GM21529 (cell line): ENCODE measurements at regions not wholly inside any gene's neighbourhood (a gene's known extent, or its start where the extent isn't known, plus 50 kb on each side); places are given as distances from the start of the nearest gene placed in this dataset.

Experiments used
- ATAC-seq: cut with Tn5 transposase; IDR thresholded peaks from one replicate; pipeline ENCODE4 v1.9.1; 2021; ENCODE audit not compliant: unreplicated experiment

DNA sequence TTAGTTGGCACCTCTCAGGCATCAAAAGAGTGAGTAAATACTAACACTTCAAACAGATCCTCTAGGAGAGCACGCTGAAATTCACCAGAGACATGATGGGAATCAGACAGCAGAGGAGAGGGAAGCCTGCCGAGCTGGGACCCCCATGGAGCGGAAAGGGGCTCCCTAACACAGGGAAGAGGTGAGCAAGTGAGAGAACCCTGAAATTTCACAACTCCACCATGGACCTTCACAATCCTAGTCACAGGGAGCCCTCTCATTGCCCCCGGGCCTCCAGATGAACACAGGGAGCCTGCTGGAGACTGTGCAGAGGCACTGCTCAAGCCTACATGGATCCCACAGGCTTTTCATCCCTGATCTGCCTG is 59.2 kb upstream of the ANTXRL start:
- ATAC-seq = no peak

DNA sequence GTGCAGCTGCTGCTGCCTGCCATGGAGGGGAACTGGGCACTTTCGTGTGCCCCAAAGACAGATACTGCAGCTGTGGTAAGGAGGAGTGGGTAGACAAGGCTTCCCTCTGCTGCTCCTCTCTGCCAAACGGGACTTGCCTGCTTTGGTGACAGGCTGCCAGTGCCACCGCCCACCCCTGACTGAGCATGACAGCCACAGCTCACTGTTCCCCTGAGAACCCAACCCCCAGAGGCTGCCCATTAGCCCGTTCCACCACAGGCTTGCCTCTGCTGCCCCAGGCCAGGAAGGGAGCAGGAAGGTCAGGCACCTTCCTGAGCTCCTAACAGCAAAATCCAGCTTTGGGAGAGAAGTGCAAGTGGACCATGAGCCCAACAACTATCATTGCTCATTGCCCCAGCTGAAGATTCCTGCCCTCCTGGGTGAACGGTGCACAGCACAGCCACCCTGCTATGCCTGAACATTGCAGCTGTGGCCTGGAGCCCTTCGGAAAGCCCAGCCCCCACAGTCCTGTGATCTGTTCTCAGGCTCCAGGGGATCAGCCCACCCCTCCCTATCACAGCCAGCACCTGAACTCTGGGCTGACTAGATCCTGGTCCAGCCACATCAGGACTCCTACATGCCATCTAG is 58.7 kb upstream of the ANTXRL start:
- ATAC-seq = no peak

DNA sequence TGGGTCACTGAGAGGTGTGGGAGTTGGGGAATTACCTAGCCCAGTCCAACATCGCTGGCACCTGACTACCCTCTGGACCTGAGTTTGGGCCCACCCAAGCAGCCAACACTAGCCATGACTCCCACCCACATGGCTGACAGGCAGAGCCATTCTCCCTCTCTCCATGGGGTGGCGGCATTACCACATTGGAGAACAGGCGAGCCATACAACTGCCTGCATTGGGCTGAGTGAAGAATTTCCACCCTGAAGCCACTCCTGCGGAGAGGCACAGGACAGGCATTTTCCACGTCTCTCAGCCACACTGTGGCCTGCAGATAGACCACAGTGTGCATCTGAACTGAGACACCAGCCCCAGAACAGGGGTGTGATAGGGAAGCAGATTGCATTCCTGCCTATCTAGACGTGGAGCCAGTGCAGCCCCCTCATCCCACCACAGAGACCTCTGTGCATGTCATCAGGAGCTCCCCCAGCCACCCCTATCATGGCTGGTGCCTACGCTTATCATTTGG is 58.2 kb upstream of the ANTXRL start:
- ATAC-seq = peak; percentile 45

DNA sequence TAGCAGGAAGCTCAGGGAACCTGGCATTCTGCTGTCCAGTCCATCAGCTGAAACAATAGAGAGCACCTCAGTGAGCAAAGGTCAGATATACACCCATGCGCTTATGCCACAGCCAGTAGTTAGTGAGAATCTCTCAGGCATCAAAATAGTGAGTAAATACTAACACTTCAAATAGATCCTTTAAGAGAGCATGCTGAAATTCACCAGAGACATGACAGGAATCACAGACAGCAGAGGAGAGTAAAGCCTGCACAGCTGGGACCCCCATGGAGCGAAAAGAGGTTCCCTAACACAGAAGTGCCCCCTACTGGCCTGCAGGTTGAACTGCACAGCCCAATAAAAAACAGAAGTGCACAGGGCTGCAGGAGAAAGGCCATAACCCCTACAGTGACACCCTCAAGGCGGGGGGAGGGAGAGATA is 57.6 kb upstream of the ANTXRL start:
- ATAC-seq = no peak

DNA sequence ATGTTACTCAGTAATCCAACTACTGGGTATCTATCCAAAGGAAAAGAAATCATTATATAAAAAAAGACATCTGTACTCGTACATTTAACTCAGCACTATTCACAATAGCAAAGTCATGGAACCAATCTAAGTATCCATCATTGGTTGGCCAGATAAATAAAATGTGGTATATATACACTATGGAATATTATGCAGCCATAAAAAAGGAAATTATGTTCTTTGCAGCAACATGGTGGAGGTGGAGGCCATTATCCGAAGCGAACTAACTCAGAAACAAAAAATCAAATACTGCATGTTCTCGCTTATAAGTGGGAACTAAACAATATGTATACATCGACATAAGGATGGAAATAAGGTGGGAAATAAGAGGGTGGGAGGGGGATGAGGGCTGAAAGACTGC is 56.2 kb upstream of the ANTXRL start:
- no peak for ATAC-seq

DNA sequence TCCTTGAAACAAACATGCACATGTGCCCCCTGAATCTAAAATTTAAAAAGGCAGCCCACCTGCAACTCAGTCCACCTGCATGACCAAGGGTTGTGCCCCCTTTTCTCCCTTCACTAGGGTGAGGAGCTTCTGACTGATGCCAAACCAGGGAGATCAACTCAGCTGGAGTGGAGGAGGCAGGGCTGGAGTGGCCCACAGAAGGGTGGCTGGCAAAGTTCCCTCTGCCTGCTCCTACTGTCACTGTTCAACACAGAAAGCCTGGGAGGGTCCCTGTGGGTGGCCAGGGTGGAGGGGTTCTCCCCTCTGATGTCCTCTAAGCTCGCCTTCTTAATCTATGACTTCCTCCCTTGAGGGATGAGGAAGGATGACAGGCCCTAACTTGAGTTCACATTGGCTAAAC is 55.7 kb upstream of the ANTXRL start:
- no peak for ATAC-seq

DNA sequence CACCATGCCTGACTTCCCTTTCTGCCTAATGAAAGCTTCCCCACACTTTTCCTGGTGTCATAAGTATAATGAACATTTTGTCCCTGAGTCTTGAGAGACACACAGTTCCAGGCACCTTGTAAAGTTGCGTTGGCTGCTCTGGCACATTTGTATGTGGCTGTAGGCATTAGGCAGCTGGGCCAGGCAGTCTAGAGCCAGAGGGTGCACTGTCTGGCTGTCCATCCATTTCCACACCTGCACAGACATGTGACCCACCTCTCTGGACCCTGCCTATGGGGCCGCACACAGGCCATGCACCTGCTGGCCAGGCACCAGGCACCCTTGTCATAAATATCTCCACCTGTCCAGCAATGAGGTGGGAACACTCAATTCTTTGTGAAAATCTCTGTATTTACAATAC is 54.7 kb upstream of the ANTXRL start:
- ATAC-seq = no peak

DNA sequence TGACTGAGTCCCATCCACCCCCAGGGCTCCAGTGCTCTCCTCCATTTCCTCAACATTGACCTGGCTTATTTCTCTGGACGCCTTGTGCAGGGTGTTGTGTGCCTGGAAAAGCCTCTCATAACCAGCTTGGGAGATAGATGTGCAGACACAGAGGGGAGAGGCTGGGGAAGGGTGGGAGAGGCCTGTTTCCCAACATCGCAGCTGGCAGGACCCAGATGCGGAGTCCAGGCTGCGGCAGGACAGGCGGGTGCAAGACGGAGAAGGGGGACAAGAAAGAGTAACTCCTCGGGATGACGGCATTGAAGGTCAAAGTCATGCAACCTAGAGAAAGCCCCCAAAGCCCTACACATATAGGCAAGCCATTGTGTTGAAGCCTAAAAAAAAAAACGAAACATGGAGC is 54.1 kb upstream of the ANTXRL start:
- no peak for ATAC-seq

DNA sequence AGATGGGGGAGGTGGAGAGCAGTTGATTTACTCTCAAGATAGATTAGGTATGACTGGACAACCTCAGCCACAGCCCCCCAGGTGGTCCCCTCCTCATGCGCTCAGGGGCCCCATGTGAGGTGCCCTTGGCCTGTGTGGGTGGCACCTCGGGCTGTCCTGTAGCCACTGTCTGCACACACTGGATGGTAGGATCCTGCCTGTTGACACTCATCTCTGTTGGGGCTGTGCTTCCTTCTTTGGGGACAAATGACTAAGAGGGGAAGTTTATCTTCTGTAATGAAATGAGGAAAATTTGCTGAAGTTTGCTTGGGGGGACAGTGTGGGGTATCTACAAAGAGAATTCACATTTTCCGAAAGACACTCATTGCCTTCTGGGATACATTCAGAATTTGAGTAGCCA is 53.6 kb upstream of the ANTXRL start:
- ATAC-seq = no peak

DNA sequence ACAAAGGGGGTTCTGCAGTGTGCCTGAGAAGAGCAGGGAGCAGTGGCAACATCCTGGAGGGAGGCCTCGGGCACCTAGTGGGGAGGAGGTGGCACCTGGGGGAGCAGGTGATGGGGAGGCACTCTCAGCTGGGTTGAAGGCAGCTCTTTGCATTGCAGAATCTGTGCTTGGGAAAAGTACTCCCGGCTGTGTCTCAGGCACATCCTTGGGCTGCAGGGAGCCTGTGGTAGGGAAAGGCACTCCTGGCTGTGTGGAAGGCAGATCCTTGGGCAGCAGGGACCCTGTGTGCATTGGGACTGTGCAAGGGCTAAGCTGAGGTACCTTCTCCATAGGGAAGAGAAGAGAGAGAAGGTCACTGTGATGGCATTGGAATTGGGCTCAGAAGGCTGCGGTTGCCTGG is 52.8 kb upstream of the ANTXRL start:
- no peak for ATAC-seq

DNA sequence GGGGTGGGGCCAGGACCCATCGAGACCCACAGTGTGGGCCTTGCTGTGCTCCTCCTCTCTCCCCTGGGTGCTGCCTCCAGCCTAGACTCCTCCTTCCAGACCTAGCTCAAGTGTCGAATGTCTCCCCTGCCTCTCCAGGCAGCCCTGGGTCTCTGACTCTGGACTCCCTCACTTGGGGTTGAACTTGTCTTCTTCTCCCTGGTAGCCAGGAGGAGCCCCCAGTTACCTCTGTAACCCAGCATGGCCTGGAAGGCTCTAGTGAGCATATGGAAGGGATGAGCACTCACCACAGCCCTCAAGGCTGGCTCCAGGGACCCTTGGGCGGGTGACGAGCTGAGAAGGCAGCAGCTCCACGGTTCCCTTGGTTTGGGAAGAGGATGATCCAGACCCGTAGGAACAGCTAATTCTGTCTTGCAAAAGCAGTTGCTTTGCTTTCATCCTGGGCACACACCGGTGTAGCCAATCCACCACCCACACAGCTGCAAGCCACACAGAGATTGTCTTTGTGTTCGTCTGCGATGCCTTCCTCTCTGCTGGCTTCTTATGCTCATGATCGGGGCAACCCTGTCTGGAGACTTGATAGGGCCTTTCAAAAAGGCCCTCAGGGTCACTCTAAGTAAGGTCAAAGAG is 52.3 kb upstream of the ANTXRL start:
- ATAC-seq = no peak

DNA sequence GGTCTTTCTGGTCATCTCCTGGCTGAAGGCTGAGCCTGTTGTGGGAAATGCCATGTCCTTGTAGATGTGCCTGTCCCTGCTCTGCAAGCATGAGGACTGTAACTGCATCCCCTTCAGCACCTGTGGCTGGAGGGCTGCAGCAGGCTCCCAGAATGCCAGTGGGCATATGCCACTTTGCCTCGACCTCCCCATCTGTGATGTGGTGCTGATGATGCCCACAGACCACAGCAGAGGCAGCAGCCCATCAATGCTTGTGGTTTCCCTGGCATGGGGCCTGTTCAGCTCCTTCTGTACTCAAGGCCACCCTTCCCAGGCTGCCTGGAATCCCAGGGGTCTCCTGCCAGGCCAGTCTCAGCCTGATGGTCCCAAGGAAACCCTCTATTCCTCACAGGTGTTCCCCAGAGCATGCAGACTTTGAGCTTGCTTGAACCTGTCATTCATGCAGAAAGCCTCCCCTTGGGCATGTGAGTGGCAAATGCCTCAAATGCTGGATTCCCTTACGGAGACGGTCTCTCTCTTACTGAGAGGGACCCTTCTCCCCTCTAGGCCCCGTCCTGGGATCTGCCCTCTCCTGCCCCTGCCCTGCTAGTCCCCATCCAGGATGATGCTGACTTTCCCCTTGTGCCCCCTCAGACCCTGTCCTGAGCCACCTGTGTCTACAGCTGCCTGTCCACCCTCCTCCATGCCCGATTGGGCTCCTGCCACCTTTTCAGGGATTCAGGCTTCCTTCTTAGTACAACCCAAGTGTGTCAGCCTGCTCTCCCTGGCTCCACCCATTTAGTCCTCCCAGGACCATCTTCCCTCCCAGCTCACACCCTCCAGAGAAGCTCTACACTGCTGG is 50.9 kb upstream of the ANTXRL start:
- no peak for ATAC-seq

DNA sequence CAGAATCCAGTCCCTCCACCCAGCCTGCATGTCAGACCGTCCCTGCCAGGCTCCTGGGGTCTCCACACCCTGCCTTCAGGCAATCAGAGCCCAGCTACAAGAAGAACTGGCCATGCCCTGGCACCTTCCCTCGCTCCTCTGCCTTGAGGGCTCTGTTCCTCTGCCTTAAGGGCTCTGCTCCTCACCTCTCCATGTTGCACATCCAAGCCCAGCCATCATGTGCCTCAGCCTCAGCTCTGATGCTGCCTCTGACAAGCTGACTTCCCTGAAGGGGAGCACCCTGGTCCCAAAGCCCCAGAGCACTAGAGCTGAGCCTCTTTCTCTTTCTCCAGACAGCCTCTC is 50.3 kb upstream of the ANTXRL start:
- no peak for ATAC-seq

DNA sequence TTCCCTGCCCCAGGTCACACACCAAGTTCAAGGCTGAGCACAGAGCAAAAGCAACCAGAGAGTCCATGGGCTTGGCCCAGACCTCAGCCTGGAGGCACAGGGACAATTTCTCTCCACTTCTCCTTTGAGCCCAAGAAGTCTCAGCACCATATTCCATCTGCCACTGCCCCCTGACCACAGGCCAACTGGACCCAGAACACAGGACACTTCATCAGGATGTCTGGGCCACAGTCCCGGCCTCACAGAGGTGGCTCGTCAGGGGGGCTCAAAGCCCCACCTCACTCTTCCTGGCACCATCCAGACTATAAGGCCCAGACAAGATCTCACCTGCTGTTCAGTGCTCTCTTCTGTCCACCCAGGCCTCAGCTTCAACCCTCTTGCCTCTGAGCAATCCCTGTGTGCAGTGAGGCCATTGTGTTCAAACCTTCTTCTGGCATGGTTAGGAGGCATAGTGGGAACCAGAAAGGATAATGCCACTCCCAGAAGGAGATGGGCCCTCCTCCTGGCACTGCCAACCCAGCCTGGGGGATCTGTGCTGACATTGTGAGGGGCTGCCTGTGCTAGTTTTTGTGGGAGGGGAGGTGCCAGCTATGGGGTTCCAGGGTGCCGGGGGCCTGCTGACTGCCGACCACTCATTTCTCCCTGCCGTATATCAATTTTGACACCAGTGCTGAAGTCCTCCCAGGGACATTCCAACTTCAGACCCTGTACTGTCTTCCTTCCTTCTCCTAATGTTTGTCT is 49.7 kb upstream of the ANTXRL start:
- no peak for ATAC-seq
